ENCODE measurements at regions not wholly inside any gene's neighbourhood (a gene's known extent, or its start where the extent isn't known, plus 50 kb on each side); places are given as distances from the start of the nearest gene placed in this dataset.
"Not testable (repeated sequence)": the region's sequence is repeated elsewhere in the genome, so short reads cannot be mapped to it uniquely, and the experiment has no call there.

GRCh38 chr21:17196623-17197022 lies 316.2 kb upstream of the CXADR start:
- no peak overlapping the region for H3K27ac ChIP-seq
- no peaks in the 10 kb centered on the region for H3K36me3 ChIP-seq
- H3K9me3 ChIP-seq (replicated peaks) = no peaks in the 10 kb centered on the region
- no peaks in the 10 kb centered on the region for H3K27me3 ChIP-seq
- no peak overlapping the region for H3K4me3 ChIP-seq
- H3K4me1 ChIP-seq = no peaks in the 10 kb centered on the region
- DNase-seq = no peak

- H3K27ac ChIP-seq = no peak overlapping the region
- H3K36me3 ChIP-seq = no peaks in the 10 kb centered on the region
- H3K4me3 ChIP-seq = no peak overlapping the region
- no peaks in the 10 kb centered on the region for H3K27me3 ChIP-seq
- no peak for DNase-seq
- H3K4me1 ChIP-seq = no peaks in the 10 kb centered on the region
- no peaks in the 10 kb centered on the region for H3K9me3 ChIP-seq (replicated peaks)
Observed at GRCh38 chr21:17197996-17198395, 314.8 kb upstream of the CXADR start.

GRCh38 chr21:17200250-17200649 lies 312.6 kb upstream of the CXADR start:
- Histone ChIP-seq H3K27ac (no peak overlapping the region), H3K36me3 (no peaks in the 10 kb centered on the region), H3K4me3 (no peak overlapping the region), H3K4me1 (no peaks in the 10 kb centered on the region), H3K9me3 (replicated peaks) (no peaks in the 10 kb centered on the region), H3K27me3 (no peaks in the 10 kb centered on the region)
- no peak for DNase-seq

- H3K9me3 ChIP-seq (replicated peaks) = no peaks in the 10 kb centered on the region
- no peak overlapping the region for H3K4me3 ChIP-seq
- no peaks in the 10 kb centered on the region for H3K4me1 ChIP-seq
- H3K27ac ChIP-seq = no peak overlapping the region
- H3K36me3 ChIP-seq = no peaks in the 10 kb centered on the region
- no peaks in the 10 kb centered on the region for H3K27me3 ChIP-seq
- no peak for DNase-seq
Observed at GRCh38 chr21:17201741-17202260, 311.0 kb upstream of the CXADR start.

- H3K4me3 ChIP-seq = no peak overlapping the region
- no peaks in the 10 kb centered on the region for H3K36me3 ChIP-seq
- no peaks in the 10 kb centered on the region for H3K4me1 ChIP-seq
- no peaks in the 10 kb centered on the region for H3K9me3 ChIP-seq (replicated peaks)
- DNase-seq = no peak
- no peaks in the 10 kb centered on the region for H3K27me3 ChIP-seq
- H3K27ac ChIP-seq = no peak overlapping the region
Observed at GRCh38 chr21:17214801-17215200, 298.0 kb upstream of the CXADR start.

GRCh38 chr21:17219050-17219449 lies 293.8 kb upstream of the CXADR start:
- H3K4me1 ChIP-seq; DNase-seq; H3K36me3 ChIP-seq; H3K4me3 ChIP-seq; H3K9me3 ChIP-seq (replicated peaks); H3K27me3 ChIP-seq; H3K27ac ChIP-seq: not testable (repeated sequence)

- Histone ChIP-seq H3K9me3 (replicated peaks) (no peaks in the 10 kb centered on the region), H3K27ac (no peak overlapping the region), H3K27me3 (no peaks in the 10 kb centered on the region), H3K4me3 (no peak overlapping the region), H3K4me1 (no peaks in the 10 kb centered on the region), H3K36me3 (no peaks in the 10 kb centered on the region)
- no peak for DNase-seq
Observed at GRCh38 chr21:17231124-17231523, 281.7 kb upstream of the CXADR start.

- DNase-seq = peak in 1 of 2 experiments; percentile 4
- Histone ChIP-seq H3K27me3 (no peaks in the 10 kb centered on the region), H3K4me3 (no peak overlapping the region), H3K36me3 (no peaks in the 10 kb centered on the region), H3K4me1 (no peaks in the 10 kb centered on the region), H3K9me3 (replicated peaks) (no peaks in the 10 kb centered on the region), H3K27ac (no peak overlapping the region)
Observed at GRCh38 chr21:17231771-17232170, 281.1 kb upstream of the CXADR start.

- Histone ChIP-seq H3K9me3 (replicated peaks) (no peaks in the 10 kb centered on the region), H3K27ac (no peak overlapping the region), H3K36me3 (no peaks in the 10 kb centered on the region), H3K4me1 (no peaks in the 10 kb centered on the region), H3K4me3 (no peak overlapping the region), H3K27me3 (no peaks in the 10 kb centered on the region)
- DNase-seq = no peak
Observed at GRCh38 chr21:17238468-17238867, 274.4 kb upstream of the CXADR start.

GRCh38 chr21:17250778-17251241 lies 262.0 kb upstream of the CXADR start:
- no peaks in the 10 kb centered on the region for H3K9me3 ChIP-seq (replicated peaks)
- H3K27ac ChIP-seq = no peak overlapping the region
- 0 out of 2 replicates have a peak, but pooled peaks cover 8% of the 10 kb centered on the region for H3K4me1 ChIP-seq
- no peaks in the 10 kb centered on the region for H3K27me3 ChIP-seq
- H3K36me3 ChIP-seq = no peaks in the 10 kb centered on the region
- DNase-seq = peak; percentile 9 to 59
- no peak overlapping the region for H3K4me3 ChIP-seq

- H3K27me3 ChIP-seq = no peaks in the 10 kb centered on the region; the same call in 1 of the 2 replicates
- DNase-seq = no peak
- H3K4me1 ChIP-seq = no peaks in the 10 kb centered on the region
- H3K27ac ChIP-seq = no peak overlapping the region
- no peaks in the 10 kb centered on the region for H3K9me3 ChIP-seq (replicated peaks)
- no peak overlapping the region for H3K4me3 ChIP-seq
- H3K36me3 ChIP-seq = no peaks in the 10 kb centered on the region
Observed at GRCh38 chr21:17257784-17258183, 255.1 kb upstream of the CXADR start.

GRCh38 chr21:17264182-17264581 lies 248.7 kb upstream of the CXADR start:
- Histone ChIP-seq H3K4me3 (no peak overlapping the region), H3K36me3 (no peaks in the 10 kb centered on the region), H3K27ac (no peak overlapping the region), H3K4me1 (no peaks in the 10 kb centered on the region), H3K27me3 (no peaks in the 10 kb centered on the region; the same call in none of the 2 replicates), H3K9me3 (replicated peaks) (no peaks in the 10 kb centered on the region)
- DNase-seq = no peak

GRCh38 chr21:17269760-17270159 lies 243.1 kb upstream of the CXADR start:
- Histone ChIP-seq H3K27me3 (no peaks in the 10 kb centered on the region; the same call in 1 of the 2 replicates), H3K27ac (no peak overlapping the region), H3K4me3 (no peak overlapping the region), H3K36me3 (no peaks in the 10 kb centered on the region), H3K9me3 (replicated peaks) (0 out of 2 replicates have a peak, but pooled peaks cover 3% of the 10 kb centered on the region), H3K4me1 (no peaks in the 10 kb centered on the region)
- DNase-seq = no peak

GRCh38 chr21:17270229-17270628 lies 242.6 kb upstream of the CXADR start:
- Histone ChIP-seq H3K9me3 (replicated peaks) (0 out of 2 replicates have a peak, but pooled peaks cover 3% of the 10 kb centered on the region), H3K27ac (no peak overlapping the region), H3K4me3 (no peak overlapping the region), H3K36me3 (no peaks in the 10 kb centered on the region), H3K27me3 (no peaks in the 10 kb centered on the region; the same call in 1 of the 2 replicates), H3K4me1 (no peaks in the 10 kb centered on the region)
- DNase-seq = peak in 1 of 2 experiments; percentile 59

- Histone ChIP-seq H3K27ac (no peak overlapping the region), H3K9me3 (replicated peaks) (no peaks in the 10 kb centered on the region; the same call in 1 of the 2 replicates), H3K4me1 (no peaks in the 10 kb centered on the region), H3K27me3 (no peaks in the 10 kb centered on the region), H3K4me3 (no peak overlapping the region), H3K36me3 (no peaks in the 10 kb centered on the region)
- no peak for DNase-seq
Observed at GRCh38 chr21:17279663-17280062, 233.2 kb upstream of the CXADR start.

GRCh38 chr21:17293016-17293562 lies 219.8 kb upstream of the CXADR start:
- H3K27me3 ChIP-seq, DNase-seq: not testable (repeated sequence)

More at GRCh38 chr21:17293016-17293562, 219.8 kb upstream of the CXADR start:
- H3K9me3 ChIP-seq (replicated peaks); H3K4me1 ChIP-seq; H3K36me3 ChIP-seq; H3K27ac ChIP-seq; H3K4me3 ChIP-seq: not testable (repeated sequence)
